ENCODE measurements at regions not wholly inside any gene's neighbourhood (a gene's known extent, or its start where the extent isn't known, plus 50 kb on each side); places are given as distances from the start of the nearest gene placed in this dataset.

- H3K9ac ChIP-seq (ENCODE audit: low read length), result no peak overlapping the region
These were observed 161.2 kb upstream of the SYNPR start for GRCh38 chr3:63116922-63117321.

GRCh38 chr3:63124090-63124489 is 154.0 kb upstream of the SYNPR start:
- no peaks in the 10 kb centered on the region for H3K36me3 ChIP-seq (ENCODE audit: control insufficient read depth in 1 of 2, insufficient read depth in 2 of 2, low read length in 2 of 2)
- H3K23ac ChIP-seq (ENCODE audit: low read length), result no peak overlapping the region
- no peak overlapping the region for H2AK5ac ChIP-seq (ENCODE audit: low read length)
- H4K12ac ChIP-seq (ENCODE audit: low read depth, low read length), result no peak overlapping the region
- H4K8ac ChIP-seq (ENCODE audit: low read depth, low read length), result no peak overlapping the region
- H3K79me2 ChIP-seq (ENCODE audit: control insufficient read depth, insufficient read depth, low read length, poor library complexity), result no peaks in the 10 kb centered on the region
- no peak overlapping the region for H4K91ac ChIP-seq (ENCODE audit: low read depth, low read length)
- H3K14ac ChIP-seq (ENCODE audit: low read length), result no peak overlapping the region
- H3K18ac ChIP-seq (ENCODE audit: low read length), result no peak overlapping the region
- H3K79me1 ChIP-seq (ENCODE audit: low read length), result no peaks in the 10 kb centered on the region
- WGBS (ENCODE audit: extremely low coverage, insufficient coverage, insufficient read length), result no CpG with 5 or more reads among the region's 3 CpGs
- no peak overlapping the region for H2AFZ ChIP-seq (ENCODE audit: insufficient read depth, low read length, poor library complexity)
- no peaks in the 10 kb centered on the region for H3K4me1 ChIP-seq (ENCODE audit: control insufficient read depth in 1 of 2, insufficient read depth in 2 of 2, low read length in 2 of 2)
- no peaks in the 10 kb centered on the region for H3K27me3 ChIP-seq (ENCODE audit: insufficient read depth, low read length)
- H3K4me3 ChIP-seq (ENCODE audit: low read depth, low read length), result no peak overlapping the region
- H3K9me3 ChIP-seq (ENCODE audit: insufficient read depth, low read depth, low read length), result no peaks in the 10 kb centered on the region
- no peak overlapping the region for H3K9ac ChIP-seq (ENCODE audit: low read length)
- H2BK5ac ChIP-seq (ENCODE audit: low read depth, low read length, poor library complexity), result no peak overlapping the region
- no peak overlapping the region for H3K27ac ChIP-seq (ENCODE audit: low read depth, low read length)
- no peak overlapping the region for H2BK120ac ChIP-seq (ENCODE audit: insufficient read depth, low read length, poor library complexity)
- DNase-seq, result no peak
- H3K4ac ChIP-seq (ENCODE audit: low read depth, low read length), result no peak overlapping the region
- H2BK12ac ChIP-seq (ENCODE audit: low read length), result no peak overlapping the region
- H3K4me2 ChIP-seq (ENCODE audit: low read length), result no peak overlapping the region

More at GRCh38 chr3:63116922-63117321, 161.2 kb upstream of the SYNPR start:
- Histone ChIP-seq H3K4me3 (ENCODE audit: low read depth, low read length) (no peak overlapping the region), H4K91ac (ENCODE audit: low read depth, low read length) (no peak overlapping the region), H3K9me3 (ENCODE audit: insufficient read depth, low read depth, low read length) (no peaks in the 10 kb centered on the region), H2BK5ac (ENCODE audit: low read depth, low read length, poor library complexity) (no peak overlapping the region), H3K79me2 (ENCODE audit: control insufficient read depth, insufficient read depth, low read length, poor library complexity) (no peaks in the 10 kb centered on the region), H3K4me1 (ENCODE audit: control insufficient read depth in 1 of 2, insufficient read depth in 2 of 2, low read length in 2 of 2) (no peaks in the 10 kb centered on the region), H3K36me3 (ENCODE audit: control insufficient read depth in 1 of 2, insufficient read depth in 2 of 2, low read length in 2 of 2) (no peaks in the 10 kb centered on the region), H3K4me2 (ENCODE audit: low read length) (no peak overlapping the region), H2AFZ (ENCODE audit: insufficient read depth, low read length, poor library complexity) (no peak overlapping the region), H3K79me1 (ENCODE audit: low read length) (no peaks in the 10 kb centered on the region), H3K23ac (ENCODE audit: low read length) (no peak overlapping the region), H3K27me3 (ENCODE audit: insufficient read depth, low read length) (no peaks in the 10 kb centered on the region), H2AK5ac (ENCODE audit: low read length) (no peak overlapping the region), H4K8ac (ENCODE audit: low read depth, low read length) (no peak overlapping the region), H2BK12ac (ENCODE audit: low read length) (no peak overlapping the region), H4K12ac (ENCODE audit: low read depth, low read length) (no peak overlapping the region), H3K4ac (ENCODE audit: low read depth, low read length) (no peak overlapping the region), H3K27ac (ENCODE audit: low read depth, low read length) (no peak overlapping the region), H3K14ac (ENCODE audit: low read length) (no peak overlapping the region), H2BK120ac (ENCODE audit: insufficient read depth, low read length, poor library complexity) (no peak overlapping the region), H3K18ac (ENCODE audit: low read length) (no peak overlapping the region)
- WGBS (ENCODE audit: extremely low coverage, insufficient coverage, insufficient read length), result no CpG with 5 or more reads among the region's 3 CpGs
- no peak for DNase-seq

GRCh38 chr3:63126530-63126929 is 151.6 kb upstream of the SYNPR start:
- Histone ChIP-seq H3K4ac (ENCODE audit: low read depth, low read length) (no peak overlapping the region), H2BK5ac (ENCODE audit: low read depth, low read length, poor library complexity) (no peak overlapping the region), H2AFZ (ENCODE audit: insufficient read depth, low read length, poor library complexity) (no peak overlapping the region), H3K79me1 (ENCODE audit: low read length) (no peaks in the 10 kb centered on the region), H3K4me1 (ENCODE audit: control insufficient read depth in 1 of 2, insufficient read depth in 2 of 2, low read length in 2 of 2) (no peaks in the 10 kb centered on the region), H3K9me3 (ENCODE audit: insufficient read depth, low read depth, low read length) (no peaks in the 10 kb centered on the region), H3K27me3 (ENCODE audit: insufficient read depth, low read length) (no peaks in the 10 kb centered on the region), H4K12ac (ENCODE audit: low read depth, low read length) (no peak overlapping the region), H3K18ac (ENCODE audit: low read length) (no peak overlapping the region), H4K91ac (ENCODE audit: low read depth, low read length) (no peak overlapping the region), H3K79me2 (ENCODE audit: control insufficient read depth, insufficient read depth, low read length, poor library complexity) (no peaks in the 10 kb centered on the region), H2AK5ac (ENCODE audit: low read length) (no peak overlapping the region), H3K36me3 (ENCODE audit: control insufficient read depth in 1 of 2, insufficient read depth in 2 of 2, low read length in 2 of 2) (no peaks in the 10 kb centered on the region), H3K9ac (ENCODE audit: low read length) (no peak overlapping the region), H3K4me2 (ENCODE audit: low read length) (no peak overlapping the region), H3K4me3 (ENCODE audit: low read depth, low read length) (no peak overlapping the region), H3K23ac (ENCODE audit: low read length) (no peak overlapping the region), H2BK12ac (ENCODE audit: low read length) (no peak overlapping the region), H3K27ac (ENCODE audit: low read depth, low read length) (no peak overlapping the region), H4K8ac (ENCODE audit: low read depth, low read length) (no peak overlapping the region), H2BK120ac (ENCODE audit: insufficient read depth, low read length, poor library complexity) (no peak overlapping the region), H3K14ac (ENCODE audit: low read length) (no peak overlapping the region)
- no peak for DNase-seq
- no CpG with 5 or more reads among the region's 2 CpGs for WGBS (ENCODE audit: extremely low coverage, insufficient coverage, insufficient read length)

GRCh38 chr3:63128380-63128779 is 149.7 kb upstream of the SYNPR start:
- Histone ChIP-seq H2BK12ac (ENCODE audit: low read length) (no peak overlapping the region), H3K9me3 (ENCODE audit: insufficient read depth, low read depth, low read length) (no peaks in the 10 kb centered on the region), H4K12ac (ENCODE audit: low read depth, low read length) (no peak overlapping the region), H3K79me1 (ENCODE audit: low read length) (no peaks in the 10 kb centered on the region), H3K14ac (ENCODE audit: low read length) (no peak overlapping the region), H2BK120ac (ENCODE audit: insufficient read depth, low read length, poor library complexity) (no peak overlapping the region), H3K4me2 (ENCODE audit: low read length) (no peak overlapping the region), H4K8ac (ENCODE audit: low read depth, low read length) (no peak overlapping the region), H3K9ac (ENCODE audit: low read length) (no peak overlapping the region), H3K23ac (ENCODE audit: low read length) (no peak overlapping the region), H3K27me3 (ENCODE audit: insufficient read depth, low read length) (no peaks in the 10 kb centered on the region), H2BK5ac (ENCODE audit: low read depth, low read length, poor library complexity) (no peak overlapping the region), H2AFZ (ENCODE audit: insufficient read depth, low read length, poor library complexity) (no peak overlapping the region), H4K91ac (ENCODE audit: low read depth, low read length) (no peak overlapping the region), H2AK5ac (ENCODE audit: low read length) (no peak overlapping the region), H3K4me3 (ENCODE audit: low read depth, low read length) (no peak overlapping the region), H3K36me3 (ENCODE audit: control insufficient read depth in 1 of 2, insufficient read depth in 2 of 2, low read length in 2 of 2) (no peaks in the 10 kb centered on the region), H3K4me1 (ENCODE audit: control insufficient read depth in 1 of 2, insufficient read depth in 2 of 2, low read length in 2 of 2) (no peaks in the 10 kb centered on the region), H3K4ac (ENCODE audit: low read depth, low read length) (no peak overlapping the region), H3K27ac (ENCODE audit: low read depth, low read length) (no peak overlapping the region), H3K18ac (ENCODE audit: low read length) (no peak overlapping the region), H3K79me2 (ENCODE audit: control insufficient read depth, insufficient read depth, low read length, poor library complexity) (no peaks in the 10 kb centered on the region)
- no CpG with 5 or more reads among the region's 3 CpGs for WGBS (ENCODE audit: extremely low coverage, insufficient coverage, insufficient read length)
- DNase-seq, result no peak

Measured in trophoblast cell (in vitro differentiated cells and primary cell).